BLaER1 treated with 17β-estradiol and CSF1 and Interleukin-3, amounts not matched to agents 10 nM and 100 nM (cell line): ENCODE measurements at regions not wholly inside any gene's neighbourhood (a gene's known extent, or its start where the extent isn't known, plus 50 kb on each side); places are given as distances from the start of the nearest gene placed in this dataset.

ENCODE experiments used
- H3K27ac ChIP-seq, 11 experiments: shearing (Covaris generic); formaldehyde crosslinking; 2 replicates each; pipeline ENCODE4 v1.8.1; 2022
- H3K27me3 ChIP-seq, 11 experiments: shearing (Covaris generic); formaldehyde crosslinking; 2 replicates each; pipeline ENCODE4 v1.8.1; 2022
- H3K36me3 ChIP-seq, 11 experiments: shearing (Covaris generic); formaldehyde crosslinking; 2 replicates each; pipeline ENCODE4 v1.8.1; 2022
- H3K4me1 ChIP-seq, 10 experiments: shearing (Covaris generic); formaldehyde crosslinking; 2 replicates each; pipeline ENCODE4 v1.8.1; 2022
- H3K4me2 ChIP-seq, 11 experiments: shearing (Covaris generic); formaldehyde crosslinking; 2 replicates each; pipeline ENCODE4 v1.8.1; 2022
- H3K4me3 ChIP-seq, 10 experiments: shearing (Covaris generic); formaldehyde crosslinking; 2 replicates each; pipeline ENCODE4 v1.8.1; 2022
- H3K9ac ChIP-seq, 11 experiments: shearing (Covaris generic); formaldehyde crosslinking; 2 replicates each; pipeline ENCODE4 v1.8.1; 2022
- H3K9me3 ChIP-seq, 11 experiments: shearing (Covaris generic); formaldehyde crosslinking; replicated peaks in 1 of 11; 2 replicates each; pipeline ENCODE4 v1.8.1; 2022
- H4K20me1 ChIP-seq, 11 experiments: shearing (Covaris generic); formaldehyde crosslinking; 2 replicates each; pipeline ENCODE4 v1.8.1; 2022
- Cebpa-rat ChIP-seq, 11 experiments: shearing (Covaris generic); IDR thresholded peaks; 2 replicates each; pipeline ENCODE4 v1.8.1; 2022

DNA sequence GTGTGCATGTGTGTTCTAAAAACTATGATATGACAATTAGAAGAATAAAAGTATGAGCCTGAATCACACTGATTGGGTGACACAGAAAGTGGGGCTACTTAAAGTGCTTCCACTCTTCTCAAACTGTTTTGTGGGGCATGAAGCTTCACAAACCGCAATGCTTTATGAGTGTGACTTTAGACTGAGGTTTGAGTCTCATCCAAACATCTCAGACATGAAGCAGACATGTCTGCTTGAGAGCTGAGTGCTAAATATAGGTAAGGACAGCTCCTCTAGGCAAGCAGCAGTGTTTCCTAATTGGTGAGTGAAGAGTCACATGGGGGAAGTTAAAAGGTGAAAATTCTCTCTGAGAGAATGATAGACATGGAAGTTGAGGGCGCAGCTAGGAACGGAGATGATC, 726.9 kb upstream of the CITED2 start:
- H4K20me1 ChIP-seq = no peaks in the 10 kb centered on the region
- no peaks in the 10 kb centered on the region for H3K36me3 ChIP-seq
- H3K9me3 ChIP-seq = no peaks in the 10 kb centered on the region
- no peaks in the 10 kb centered on the region for H3K27me3 ChIP-seq
- no peak overlapping the region for H3K9ac ChIP-seq
- TF ChIP-seq Cebpa-rat (IDR thresholded peaks at IDR 0.05) = no peak
- no peak overlapping the region for H3K27ac ChIP-seq
- no peaks in the 10 kb centered on the region for H3K4me1 ChIP-seq
- H3K4me2 ChIP-seq = no peak overlapping the region
- H3K4me3 ChIP-seq = no peak overlapping the region

DNA sequence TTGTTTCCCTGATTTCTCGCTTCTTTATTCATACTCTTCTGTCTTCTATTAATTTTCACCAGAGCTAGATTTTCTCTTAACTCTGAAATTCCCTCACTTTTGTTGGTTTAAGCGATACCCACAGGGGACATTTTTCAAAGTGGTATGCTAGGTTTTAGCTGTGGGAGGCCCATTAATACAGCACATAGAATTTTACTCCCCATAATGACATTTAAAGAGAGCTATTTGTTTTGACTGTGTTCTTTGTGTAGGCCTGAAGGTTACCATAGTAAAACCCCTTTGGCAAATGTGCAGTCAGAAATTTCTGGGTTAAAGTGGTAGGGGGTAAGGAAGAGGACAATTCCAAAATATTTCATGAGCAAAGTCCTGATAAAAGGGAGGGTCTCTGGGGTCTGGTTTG, 721.1 kb upstream of the CITED2 start:
- no peaks in the 10 kb centered on the region for H3K4me1 ChIP-seq
- no peaks in the 10 kb centered on the region for H3K9me3 ChIP-seq
- H3K27me3 ChIP-seq = no peaks in the 10 kb centered on the region
- H3K4me3 ChIP-seq = no peak overlapping the region
- H3K4me2 ChIP-seq = no peak overlapping the region
- H3K9ac ChIP-seq = no peak overlapping the region
- H3K36me3 ChIP-seq = no peaks in the 10 kb centered on the region
- H3K27ac ChIP-seq = no peak overlapping the region
- H4K20me1 ChIP-seq = no peaks in the 10 kb centered on the region
- TF ChIP-seq Cebpa-rat (IDR thresholded peaks at IDR 0.05) = no peak

DNA sequence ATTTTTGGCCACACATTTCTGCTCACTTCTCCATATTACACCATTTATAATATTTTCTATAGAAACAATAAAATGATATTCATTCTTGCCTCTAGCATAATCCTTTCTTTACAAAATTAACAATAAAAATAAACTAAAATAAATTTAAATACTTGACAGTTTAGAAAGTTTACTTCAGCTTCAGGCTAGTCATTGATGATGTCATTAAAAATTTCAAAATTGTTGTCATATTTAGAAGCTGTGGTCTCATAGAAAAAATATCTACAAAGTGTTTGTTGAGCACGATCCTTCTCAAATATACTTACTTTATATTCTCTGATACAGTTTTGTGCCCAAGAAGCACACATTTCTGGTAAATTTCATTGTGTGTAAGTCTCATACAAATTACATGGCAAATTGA, 717.4 kb upstream of the CITED2 start:
- no peak for TF ChIP-seq Cebpa-rat (IDR thresholded peaks at IDR 0.05)
- Histone ChIP-seq H3K27me3 (no peaks in the 10 kb centered on the region), H3K4me1 (no peaks in the 10 kb centered on the region), H3K4me3 (no peak overlapping the region), H3K36me3 (no peaks in the 10 kb centered on the region), H3K27ac (no peak overlapping the region), H3K9me3 (no peaks in the 10 kb centered on the region), H4K20me1 (no peaks in the 10 kb centered on the region), H3K4me2 (no peak overlapping the region), H3K9ac (no peak overlapping the region)

DNA sequence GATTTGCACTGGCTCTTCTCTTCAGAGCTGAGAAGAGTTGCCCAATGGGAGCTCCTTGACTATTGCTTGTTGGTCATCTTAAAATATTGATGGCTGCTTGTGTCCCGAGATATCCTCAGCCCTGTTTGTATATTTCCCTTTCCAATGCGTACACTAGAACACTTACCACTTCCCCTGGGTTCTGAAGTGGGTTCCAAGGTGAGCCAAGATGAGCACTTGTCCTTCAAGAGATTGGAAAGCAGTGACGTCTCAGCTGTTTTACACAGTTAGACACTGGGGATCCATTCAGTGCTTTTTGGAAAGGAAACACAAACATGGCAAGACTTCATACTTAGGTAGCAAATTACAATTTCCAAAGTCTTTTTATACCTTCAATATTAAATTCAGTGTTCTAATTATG, 716.4 kb upstream of the CITED2 start:
- Histone ChIP-seq H3K9me3 (no peaks in the 10 kb centered on the region), H3K36me3 (no peaks in the 10 kb centered on the region), H3K4me3 (no peak overlapping the region), H3K4me2 (no peak overlapping the region), H4K20me1 (no peaks in the 10 kb centered on the region), H3K27ac (no peak overlapping the region), H3K4me1 (no peaks in the 10 kb centered on the region), H3K27me3 (no peaks in the 10 kb centered on the region), H3K9ac (no peak overlapping the region)
- no peak for TF ChIP-seq Cebpa-rat (IDR thresholded peaks at IDR 0.05)

DNA sequence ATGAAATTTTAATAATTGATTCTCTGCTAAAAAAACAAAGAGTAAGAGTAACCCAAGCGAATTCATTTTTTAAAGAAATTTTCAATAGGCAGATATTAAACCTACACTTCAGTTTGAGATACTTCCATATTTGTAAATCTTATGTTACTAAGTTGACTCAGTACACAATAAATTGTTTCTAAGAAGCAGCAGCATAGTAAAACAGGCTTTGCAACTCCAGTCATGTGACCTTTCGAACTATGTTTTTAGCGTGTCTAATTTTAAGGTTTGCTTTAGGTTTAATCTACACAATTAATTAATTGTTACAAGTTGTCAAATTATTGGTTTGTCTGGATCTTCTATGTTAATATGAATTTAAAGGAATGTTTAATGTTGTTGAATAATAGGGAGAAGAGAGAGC, 708.9 kb upstream of the CITED2 start:
- H3K4me1 ChIP-seq = peaks cover 0 to 14% (median 0%) of the 10 kb centered on the region in 10 experiments; a peak in 5 of 20 replicates
- no peaks in the 10 kb centered on the region for H3K27me3 ChIP-seq
- H3K9ac ChIP-seq = no peak overlapping the region
- H4K20me1 ChIP-seq = no peaks in the 10 kb centered on the region
- H3K27ac ChIP-seq = no peak overlapping the region
- no peak overlapping the region for H3K4me2 ChIP-seq
- no peak for TF ChIP-seq Cebpa-rat (IDR thresholded peaks at IDR 0.05)
- no peaks in the 10 kb centered on the region for H3K9me3 ChIP-seq
- no peaks in the 10 kb centered on the region for H3K36me3 ChIP-seq
- H3K4me3 ChIP-seq = no peak overlapping the region

DNA sequence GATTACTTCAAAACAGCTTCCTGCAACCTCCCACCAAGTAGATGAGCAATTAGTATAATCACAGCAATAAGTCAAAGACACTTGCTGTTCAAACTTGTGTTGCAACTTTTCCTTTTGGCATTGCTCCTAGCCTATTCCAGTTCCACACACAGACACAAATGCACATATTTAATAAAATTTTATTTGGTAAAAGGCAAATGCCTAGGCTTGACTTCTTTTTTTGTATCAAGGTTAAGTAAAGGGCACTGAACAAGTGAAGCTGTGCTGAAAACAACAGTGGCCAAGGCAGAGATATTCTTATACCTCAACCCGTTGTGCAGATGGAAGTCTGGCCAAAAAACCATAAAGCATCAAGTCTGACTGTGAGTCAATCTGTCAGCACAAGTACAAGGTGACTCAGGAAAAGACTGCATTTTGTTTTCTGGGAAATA, 708.4 kb upstream of the CITED2 start:
- no peak overlapping the region for H3K27ac ChIP-seq
- peaks cover 0 to 19% (median 3%) of the 10 kb centered on the region in 10 experiments; a peak in 12 of 20 replicates for H3K4me1 ChIP-seq
- no peaks in the 10 kb centered on the region for H4K20me1 ChIP-seq
- H3K36me3 ChIP-seq = no peaks in the 10 kb centered on the region
- no peak overlapping the region for H3K9ac ChIP-seq
- peak overlapping the region in 2 of 11 experiments; percentile 8 to 44; a peak in 2 of 22 replicates for H3K4me2 ChIP-seq
- TF ChIP-seq Cebpa-rat (IDR thresholded peaks at IDR 0.05) = no peak
- no peaks in the 10 kb centered on the region for H3K9me3 ChIP-seq
- no peak overlapping the region for H3K4me3 ChIP-seq
- no peaks in the 10 kb centered on the region for H3K27me3 ChIP-seq

DNA sequence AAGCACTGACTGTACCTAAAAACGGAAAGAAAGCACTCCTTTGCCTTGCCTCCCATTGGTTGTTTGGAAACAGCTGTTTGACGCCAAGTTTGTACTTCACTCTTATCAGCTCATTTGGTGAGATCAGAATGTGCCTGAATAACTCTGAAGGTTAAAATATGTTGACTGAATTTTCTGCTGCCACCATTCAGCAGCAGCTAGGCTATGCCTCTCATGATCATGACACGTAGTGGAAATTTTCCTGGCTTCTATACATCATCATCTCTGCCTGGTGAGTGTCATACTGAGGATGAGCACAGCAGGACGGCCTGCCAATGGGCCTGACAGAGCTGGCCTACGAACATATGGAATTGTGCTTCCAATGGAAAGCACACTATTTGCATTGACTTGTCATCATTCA, 704.9 kb upstream of the CITED2 start:
- H3K4me2 ChIP-seq = peak overlapping the region in 1 of 11 experiments; percentile 49; a peak in 1 of 22 replicates
- H3K27ac ChIP-seq = no peak overlapping the region
- no peaks in the 10 kb centered on the region for H3K36me3 ChIP-seq
- H3K4me3 ChIP-seq = no peak overlapping the region
- no peaks in the 10 kb centered on the region for H3K27me3 ChIP-seq
- TF ChIP-seq Cebpa-rat (IDR thresholded peaks at IDR 0.05) = no peak
- H3K4me1 ChIP-seq = peaks cover 0 to 24% (median 7%) of the 10 kb centered on the region in 10 experiments; a peak in 12 of 20 replicates
- H3K9ac ChIP-seq = no peak overlapping the region
- no peaks in the 10 kb centered on the region for H4K20me1 ChIP-seq
- no peaks in the 10 kb centered on the region for H3K9me3 ChIP-seq

DNA sequence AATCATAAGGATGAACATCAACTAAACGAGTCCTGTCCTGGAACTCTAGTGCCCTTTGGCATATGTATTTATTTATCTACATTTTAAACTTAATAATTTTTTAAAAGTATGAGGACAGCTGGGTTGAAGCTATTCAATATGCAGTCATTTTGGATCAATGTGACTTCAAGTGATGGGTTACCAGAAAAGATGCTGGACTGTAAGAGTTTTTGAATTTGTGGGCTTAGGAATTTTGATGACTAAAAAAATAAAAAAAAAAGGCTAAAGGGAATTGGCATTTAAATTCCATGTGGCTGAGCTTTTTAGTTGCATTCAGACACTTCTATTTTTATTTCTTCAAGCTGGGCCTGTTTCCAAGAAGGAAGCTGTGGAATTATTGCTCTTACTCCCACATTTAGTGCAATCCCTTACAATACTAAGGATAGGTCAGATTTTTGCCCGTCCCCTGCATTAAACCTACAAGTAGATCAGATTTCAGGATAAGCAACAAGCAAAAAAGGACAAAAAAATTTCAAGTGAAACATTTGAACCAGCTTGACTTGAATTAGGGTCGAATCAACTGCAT, 704.2 kb upstream of the CITED2 start:
- Histone ChIP-seq H3K4me1 (peaks cover 0 to 29% (median 7%) of the 10 kb centered on the region in 10 experiments; a peak in 12 of 20 replicates), H3K4me3 (no peak overlapping the region), H3K27ac (no peak overlapping the region)

DNA sequence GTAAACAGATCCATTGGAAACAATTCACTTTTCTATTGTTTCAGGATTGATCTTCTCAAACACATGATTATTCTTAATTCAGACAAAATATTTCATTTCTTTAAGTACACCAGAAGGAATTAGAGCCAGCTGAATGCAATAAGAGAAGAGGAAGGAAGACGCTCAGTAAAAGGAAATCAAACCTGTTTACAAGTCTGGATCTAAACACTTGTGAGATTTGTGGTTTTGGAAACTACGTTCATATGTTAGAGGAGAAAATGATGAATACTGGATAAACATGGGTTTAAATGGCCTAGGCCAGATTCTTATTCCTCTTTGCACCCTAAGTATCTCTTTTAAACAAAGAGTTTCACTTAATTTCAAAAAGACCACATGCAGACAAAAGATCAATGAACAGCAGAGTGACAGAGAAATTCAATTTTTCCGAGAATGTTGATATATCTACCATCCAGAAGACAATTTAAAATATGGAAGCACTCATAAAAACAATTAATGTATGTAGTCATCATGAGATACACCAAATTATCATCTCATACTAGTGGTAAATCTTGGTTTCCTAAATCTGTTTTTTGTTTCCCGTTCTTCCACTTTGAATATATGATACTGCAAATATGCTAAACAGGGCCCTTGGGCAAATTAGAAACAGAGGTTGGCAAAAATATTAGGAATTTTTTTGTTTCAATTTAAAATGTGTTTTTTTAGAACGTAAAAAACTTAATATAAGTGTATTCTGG, 703.5 kb upstream of the CITED2 start:
- Histone ChIP-seq H3K27me3 (no peaks in the 10 kb centered on the region), H3K4me1 (peaks cover 0 to 34% (median 7%) of the 10 kb centered on the region in 10 experiments; a peak in 12 of 20 replicates), H3K4me2 (peak overlapping the region in 6 of 11 experiments; percentile 12 to 49 (median 25); a peak in 7 of 22 replicates), H3K9me3 (no peaks in the 10 kb centered on the region), H3K27ac (no peak overlapping the region), H3K9ac (no peak overlapping the region), H3K36me3 (no peaks in the 10 kb centered on the region), H4K20me1 (no peaks in the 10 kb centered on the region), H3K4me3 (no peak overlapping the region)
- TF ChIP-seq Cebpa-rat (IDR thresholded peaks at IDR 0.05) = no peak

More for the DNA sequence above, 704.2 kb upstream of the CITED2 start:
- no peak for TF ChIP-seq Cebpa-rat (IDR thresholded peaks at IDR 0.05)
- Histone ChIP-seq H4K20me1 (no peaks in the 10 kb centered on the region), H3K9me3 (no peaks in the 10 kb centered on the region), H3K27me3 (no peaks in the 10 kb centered on the region), H3K36me3 (no peaks in the 10 kb centered on the region), H3K9ac (no peak overlapping the region), H3K4me2 (peak overlapping the region in 2 of 11 experiments; percentile 28 to 49; a peak in 3 of 22 replicates)

DNA sequence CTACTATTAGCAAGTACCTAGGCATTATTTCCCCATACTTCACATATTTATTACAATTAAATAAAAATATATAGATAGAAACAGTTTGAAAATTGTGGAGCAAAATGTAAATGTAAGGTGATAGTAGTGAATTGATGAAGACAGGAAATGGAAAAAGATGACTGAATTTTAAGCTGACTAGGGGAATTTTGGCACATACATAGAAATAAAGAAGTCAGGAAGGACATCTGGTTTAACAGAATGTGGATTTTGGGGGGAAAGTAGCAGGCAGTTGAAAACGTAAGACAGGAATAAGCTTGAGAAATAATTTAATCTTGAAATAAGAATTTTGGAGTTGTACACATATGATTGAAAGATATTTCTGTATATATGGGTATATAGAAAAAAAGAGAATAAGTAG, 701.7 kb upstream of the CITED2 start:
- Histone ChIP-seq H3K4me2 (no peak overlapping the region), H3K27ac (no peak overlapping the region), H3K4me1 (peaks cover 0 to 45% (median 7%) of the 10 kb centered on the region in 10 experiments; a peak in 12 of 20 replicates), H3K4me3 (no peak overlapping the region), H3K27me3 (no peaks in the 10 kb centered on the region), H3K9ac (no peak overlapping the region), H4K20me1 (no peaks in the 10 kb centered on the region), H3K36me3 (no peaks in the 10 kb centered on the region), H3K9me3 (no peaks in the 10 kb centered on the region)
- TF ChIP-seq Cebpa-rat (IDR thresholded peaks at IDR 0.05) = no peak
